GM23338 (cell line): ENCODE measurements at regions not wholly inside any gene's neighbourhood (a gene's known extent, or its start where the extent isn't known, plus 50 kb on each side); places are given as distances from the start of the nearest gene placed in this dataset.

Source experiments
- ATAC-seq: fragments of 200-7000 bp; cut with Tn5 transposase; 3 replicates; pipeline ENCODE4 v1.9.1; 2020
- DNase-seq: peaks from one replicate; pipeline ENCODE4 v3.0.0-alpha.2; 2015; ENCODE audit warnings: low spot score
- H2AFZ ChIP-seq: fragments of 200-600 bp; sonication (generic); 2 replicates; pipeline ENCODE4 v1.8.0; 2016; ENCODE audit warnings: antibody characterized with exemption, mild to moderate bottlenecking, moderate library complexity
- H3F3A ChIP-seq: fragments of 200-600 bp; sonication (generic); replicated peaks from 2 replicates; pipeline ENCODE4 v1.8.0; 2017; ENCODE audit warnings: antibody characterized with exemption, mixed run types, low read depth
- H3K27ac ChIP-seq: fragments of 200-600 bp; sonication (generic); 2 replicates; pipeline ENCODE4 v1.6.1; 2016; ENCODE audit warnings: low read depth
- H3K27me3 ChIP-seq: fragments of 200-600 bp; sonication (generic); 2 replicates; pipeline ENCODE4 v1.8.0; 2016; ENCODE audit warnings: mild to moderate bottlenecking, mixed run types, moderate library complexity; ENCODE audit not compliant: insufficient read depth
- H3K36me3 ChIP-seq: fragments of 200-600 bp; sonication (generic); 2 replicates; pipeline ENCODE4 v1.8.0; 2016; ENCODE audit warnings: mild to moderate bottlenecking; ENCODE audit not compliant: insufficient read depth
- H3K4me1 ChIP-seq: fragments of 200-600 bp; sonication (generic); 2 replicates; pipeline ENCODE4 v1.8.0; 2016; ENCODE audit warnings: mild to moderate bottlenecking, moderate library complexity; ENCODE audit not compliant: insufficient read depth
- H3K4me2 ChIP-seq: fragments of 200-600 bp; sonication (generic); 2 replicates; pipeline ENCODE4 v1.7.1; 2017; ENCODE audit warnings: mixed run types
- H3K4me3 ChIP-seq: fragments of 200-600 bp; sonication (generic); 2 replicates; pipeline ENCODE4 v1.6.1; 2016; ENCODE audit warnings: mixed run types
- H3K79me2 ChIP-seq: fragments of 200-600 bp; sonication (generic); replicated peaks from 2 replicates; pipeline ENCODE4 v1.8.0; 2017; ENCODE audit warnings: mild to moderate bottlenecking; ENCODE audit not compliant: insufficient read depth
- H3K9me2 ChIP-seq: fragments of 200-600 bp; sonication (generic); 2 replicates; pipeline ENCODE4 v1.8.0; 2017; ENCODE audit not compliant: insufficient read depth
- H4K20me1 ChIP-seq: fragments of 200-600 bp; sonication (generic); replicated peaks from 2 replicates; pipeline ENCODE4 v1.8.0; 2017; ENCODE audit warnings: mild to moderate bottlenecking; ENCODE audit not compliant: insufficient read depth
- H3K27ac Mint-ChIP-seq: 2 replicates; pipeline ENCODE4 v1.8.0; 2020; ENCODE audit warnings: inconsistent platforms, mild to moderate bottlenecking, moderate library complexity, mixed read lengths
- H3K27me3 Mint-ChIP-seq: 3 replicates; pipeline ENCODE4 v1.8.0; 2022; ENCODE audit warnings: low read depth, mild to moderate bottlenecking, moderate library complexity, mixed read lengths, inconsistent platforms; ENCODE audit not compliant: insufficient read depth, poor library complexity
- H3K36me3 Mint-ChIP-seq: 3 replicates; pipeline ENCODE4 v1.8.0; 2021; ENCODE audit warnings: low read depth, mild to moderate bottlenecking, inconsistent platforms, moderate library complexity, mixed read lengths
- H3K4me1 Mint-ChIP-seq: 3 replicates; pipeline ENCODE4 v1.8.0; 2020; ENCODE audit warnings: mild to moderate bottlenecking, inconsistent platforms, mixed read lengths
- H3K4me3 Mint-ChIP-seq: 3 replicates; pipeline ENCODE4 v1.8.0; 2021; ENCODE audit warnings: moderate library complexity, mild to moderate bottlenecking, inconsistent platforms, mixed read lengths
- H3K9me3 Mint-ChIP-seq: 3 replicates; pipeline ENCODE4 v1.8.0; 2020; ENCODE audit warnings: moderate library complexity, mild to moderate bottlenecking, inconsistent platforms, mixed read lengths
- CTCF ChIP-seq, 2 experiments: fragments of 200-600 bp in 1 of 2; sonication (generic) in 1 of 2; conservative IDR thresholded peaks; 2 replicates each; pipeline versions ENCODE4 v1.5.1 to v1.6.1; 2016 to 2017; ENCODE audit warnings: antibody characterized with exemption in 2 of 2, low read depth in 2 of 2, mild to moderate bottlenecking in 2 of 2, moderate library complexity in 1 of 2
- ETS1 ChIP-seq: IDR thresholded peaks from 2 replicates; pipeline ENCODE4 v1.6.1; 2016; ENCODE audit warnings: antibody characterized with exemption
- EZH2 ChIP-seq: fragments of 200-600 bp; sonication (generic); IDR thresholded peaks from one replicate; pipeline ENCODE4 v1.8.0; 2017; ENCODE audit warnings: antibody characterized with exemption, mild to moderate bottlenecking, low read depth; ENCODE audit not compliant: unreplicated experiment
- EZH2phosphoT487 ChIP-seq: fragments of 200-600 bp; sonication (generic); IDR thresholded peaks from one replicate; pipeline ENCODE4 v1.8.1; 2018; ENCODE audit warnings: antibody characterized with exemption; ENCODE audit not compliant: unreplicated experiment
- NANOG ChIP-seq: IDR thresholded peaks from 2 replicates; pipeline ENCODE4 v1.6.1; 2016; ENCODE audit warnings: antibody characterized with exemption, borderline replicate concordance
- POLR2AphosphoS5 ChIP-seq: IDR thresholded peaks from 2 replicates; pipeline ENCODE4 v1.6.1; 2016; ENCODE audit warnings: antibody characterized with exemption, low read depth
- REST ChIP-seq: IDR thresholded peaks from one replicate; pipeline ENCODE4 v1.6.1; 2018; ENCODE audit warnings: antibody characterized with exemption; ENCODE audit not compliant: unreplicated experiment
- STAT1 ChIP-seq: IDR thresholded peaks from one replicate; pipeline ENCODE4 v1.6.1; 2016; ENCODE audit warnings: antibody characterized with exemption; ENCODE audit not compliant: unreplicated experiment
- ZNF114 ChIP-seq: fragments of 250-450 bp; sonication (Bioruptor Pico); IDR thresholded peaks from 2 replicates; pipeline ENCODE4 v1.5.0; 2020; ENCODE audit warnings: mild to moderate bottlenecking, moderate library complexity
- ZNF331 ChIP-seq: fragments of 250-450 bp; sonication (Bioruptor Pico); IDR thresholded peaks from 2 replicates; pipeline ENCODE4 v1.5.0; 2020; ENCODE audit warnings: low read depth, mild to moderate bottlenecking, moderate library complexity

- no peak for TF ChIP-seq CTCF (conservative IDR thresholded peaks at IDR 0.05; ENCODE audit: low read depth in 2 of 2)
- TF ChIP-seq EZH2phosphoT487: no peak
- TF ChIP-seq STAT1: no peak
- TF ChIP-seq EZH2: no peak
- no peak for TF ChIP-seq NANOG
- no peak for TF ChIP-seq POLR2AphosphoS5
- no peak for TF ChIP-seq ZNF331 (CRISPR knock-in tag)
- no peak for TF ChIP-seq ZNF114 (CRISPR knock-in tag)
- no peak for TF ChIP-seq ETS1
- no peak for TF ChIP-seq REST
Measured at GRCh38 chr6:151682922-151683321, 124.6 kb upstream of the ESR1 start (continued).

- Histone ChIP-seq H3K79me2 (no peaks in the 10 kb centered on the region), H4K20me1 (no peaks in the 10 kb centered on the region), H3K4me1 (peaks cover 10% of the 10 kb centered on the region), H3K4me3 (no peak overlapping the region), H3K27me3 (no peaks in the 10 kb centered on the region), H3K27ac (no peak overlapping the region), H3K4me2 (no peak overlapping the region), H3F3A (no peaks in the 10 kb centered on the region), H3K36me3 (no peaks in the 10 kb centered on the region), H3K9me2 (peaks cover 18% of the 10 kb centered on the region; the same call in 1 of the 2 replicates), H2AFZ (no peak overlapping the region)
- TF ChIP-seq POLR2AphosphoS5 (no peak), NANOG (no peak), STAT1 (no peak)
- no peaks in the 10 kb centered on the region for H3K9me3 Mint-ChIP-seq
- no peak for DNase-seq
- H3K27me3 Mint-ChIP-seq: no peaks in the 10 kb centered on the region
- no peak for ATAC-seq
- no peak overlapping the region for H3K27ac Mint-ChIP-seq
- H3K4me1 Mint-ChIP-seq: peaks cover 14% of the 10 kb centered on the region
- H3K4me3 Mint-ChIP-seq: no peak overlapping the region
- H3K36me3 Mint-ChIP-seq: no peaks in the 10 kb centered on the region
Measured at GRCh38 chr6:151683381-151683780, 124.1 kb upstream of the ESR1 start.
